NCI-H510A (cell line): ENCODE measurements at regions not wholly inside any gene's neighbourhood (a gene's known extent, or its start where the extent isn't known, plus 50 kb on each side); places are given as distances from the start of the nearest gene placed in this dataset.
"Not testable (repeated sequence)": the region's sequence is repeated elsewhere in the genome, so short reads cannot be mapped to it uniquely, and the experiment has no call there.

ENCODE experiments used
- DNase-seq: peaks from one replicate; lab custom pipeline; 2025; lab: John Stamatoyannopoulos, UW

- no peak for DNase-seq
These were observed 388.0 kb upstream of the CA10 start for GRCh38 chr17:52546493-52546892.

- no peak for DNase-seq
These were observed 378.9 kb upstream of the CA10 start for GRCh38 chr17:52537421-52537820.

DNA sequence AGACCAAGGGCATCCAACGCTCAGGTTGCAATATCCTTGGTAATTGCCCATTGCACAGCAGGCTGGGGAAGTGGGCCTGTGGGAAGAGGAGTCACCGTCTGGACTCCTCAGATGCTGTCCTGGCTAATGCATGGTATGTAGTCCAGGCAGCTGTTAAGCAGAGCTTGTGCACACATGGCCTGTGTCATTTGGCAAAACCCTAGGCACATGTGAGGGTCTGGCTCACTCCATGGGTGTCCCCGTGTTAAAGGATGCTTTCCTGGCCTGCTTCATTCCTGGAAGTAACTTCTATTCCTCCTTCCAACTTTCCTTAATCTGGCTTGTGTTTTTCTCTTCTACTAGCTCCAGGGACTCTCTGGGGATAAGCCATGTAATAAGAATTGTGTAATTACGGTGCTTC lies 378.0 kb upstream of the CA10 start:
- DNase-seq = no peak

DNA sequence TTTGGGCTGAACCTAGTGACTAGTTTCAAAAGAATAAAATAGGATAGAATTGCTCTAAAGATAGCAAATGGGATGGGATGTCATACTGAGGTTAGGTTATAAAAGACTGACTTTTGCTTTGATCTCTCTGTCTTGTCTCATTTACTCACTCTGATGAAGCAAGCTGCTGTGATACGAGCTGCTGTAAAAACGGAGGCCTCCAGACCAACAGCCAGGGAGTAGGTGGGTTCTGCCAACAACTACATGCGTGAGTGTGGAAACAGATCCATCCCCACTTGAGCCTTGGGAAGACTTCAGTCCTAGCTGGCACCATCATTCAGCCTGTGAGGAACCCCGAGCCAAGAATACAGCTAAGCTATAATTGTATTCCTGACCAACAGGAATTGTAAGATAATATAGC lies 373.9 kb upstream of the CA10 start:
- DNase-seq = no peak

- DNase-seq = no peak
These were observed 365.7 kb upstream of the CA10 start for GRCh38 chr17:52524096-52524637.

GRCh38 chr17:52517176-52517575 lies 358.7 kb upstream of the CA10 start:
- no peak for DNase-seq

DNA sequence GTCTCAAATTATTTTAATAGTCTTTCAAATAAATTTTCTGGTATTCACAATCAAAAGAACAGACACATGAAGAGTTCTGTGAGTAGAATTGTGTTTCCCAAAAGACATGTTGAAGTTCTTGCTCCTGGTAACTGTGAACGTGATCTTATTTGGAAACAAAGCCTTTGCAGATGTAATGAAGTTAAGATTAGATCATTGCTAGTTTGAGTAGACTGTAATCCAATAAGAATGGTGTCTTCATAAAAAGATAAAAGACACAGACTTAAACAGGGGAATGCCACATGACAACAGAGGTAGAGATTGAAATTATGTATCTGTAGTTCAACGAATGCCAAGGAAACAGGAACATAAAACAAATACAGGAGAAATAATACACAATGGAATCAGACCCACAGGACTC lies 357.4 kb upstream of the CA10 start:
- no peak for DNase-seq

DNA sequence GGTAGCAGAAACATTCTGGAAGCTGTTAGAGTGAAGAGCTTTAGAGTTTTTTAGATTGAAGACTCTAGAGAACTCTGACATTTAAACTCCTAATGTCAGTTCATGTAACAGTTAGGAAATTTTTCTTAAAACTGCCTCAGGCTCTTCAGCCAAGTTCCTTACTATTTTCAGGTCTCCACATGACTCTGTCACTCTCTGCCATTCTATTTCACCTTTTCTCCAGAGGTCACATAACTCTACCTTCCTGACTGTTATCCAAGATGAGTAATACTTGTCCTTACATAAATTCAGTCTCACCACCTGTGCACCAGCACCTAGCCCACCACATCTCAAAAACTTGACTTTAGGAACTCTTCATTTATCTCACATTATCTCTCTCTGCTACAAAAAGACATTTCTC lies 347.1 kb upstream of the CA10 start:
- no peak for DNase-seq

GRCh38 chr17:52504081-52504480 lies 345.6 kb upstream of the CA10 start:
- no peak for DNase-seq

DNA sequence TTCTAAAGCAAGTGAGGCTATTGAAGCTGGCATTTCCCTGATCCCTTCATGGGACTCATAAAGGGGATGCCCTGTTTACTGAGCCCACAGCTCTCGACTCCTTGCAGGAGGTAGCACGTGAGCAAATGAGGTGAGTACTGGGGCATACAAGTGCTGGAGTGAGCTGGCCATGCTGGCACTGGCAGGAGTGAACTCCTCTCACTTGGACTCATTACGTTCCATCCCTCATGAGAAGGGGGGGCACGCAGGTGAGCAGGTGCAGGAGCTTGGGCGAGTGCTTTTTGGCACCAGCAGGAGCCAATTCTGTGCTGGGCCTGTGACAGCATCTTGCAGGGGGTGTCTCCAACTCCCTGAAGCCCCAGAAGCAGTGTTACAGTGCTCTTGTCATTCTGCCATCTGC lies 337.1 kb upstream of the CA10 start:
- no peak for DNase-seq

DNA sequence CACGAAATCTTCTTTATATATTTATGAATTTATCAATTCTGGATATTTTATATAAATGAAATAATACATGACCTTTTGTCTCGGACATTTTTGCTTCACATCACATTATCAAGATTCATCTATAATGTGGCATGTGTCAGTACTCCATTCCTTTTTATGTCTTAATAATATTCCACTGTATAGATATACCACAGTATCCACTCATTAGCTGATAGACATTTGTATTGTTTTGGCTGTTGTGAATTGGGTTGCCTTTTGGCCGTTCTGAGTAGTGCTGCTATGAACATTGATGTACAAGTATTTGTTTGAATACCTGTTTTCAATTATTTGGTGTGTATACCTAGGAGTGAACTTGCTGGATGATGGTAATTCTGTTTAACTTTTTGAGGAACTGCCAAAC lies 323.8 kb upstream of the CA10 start:
- no peak for DNase-seq

DNA sequence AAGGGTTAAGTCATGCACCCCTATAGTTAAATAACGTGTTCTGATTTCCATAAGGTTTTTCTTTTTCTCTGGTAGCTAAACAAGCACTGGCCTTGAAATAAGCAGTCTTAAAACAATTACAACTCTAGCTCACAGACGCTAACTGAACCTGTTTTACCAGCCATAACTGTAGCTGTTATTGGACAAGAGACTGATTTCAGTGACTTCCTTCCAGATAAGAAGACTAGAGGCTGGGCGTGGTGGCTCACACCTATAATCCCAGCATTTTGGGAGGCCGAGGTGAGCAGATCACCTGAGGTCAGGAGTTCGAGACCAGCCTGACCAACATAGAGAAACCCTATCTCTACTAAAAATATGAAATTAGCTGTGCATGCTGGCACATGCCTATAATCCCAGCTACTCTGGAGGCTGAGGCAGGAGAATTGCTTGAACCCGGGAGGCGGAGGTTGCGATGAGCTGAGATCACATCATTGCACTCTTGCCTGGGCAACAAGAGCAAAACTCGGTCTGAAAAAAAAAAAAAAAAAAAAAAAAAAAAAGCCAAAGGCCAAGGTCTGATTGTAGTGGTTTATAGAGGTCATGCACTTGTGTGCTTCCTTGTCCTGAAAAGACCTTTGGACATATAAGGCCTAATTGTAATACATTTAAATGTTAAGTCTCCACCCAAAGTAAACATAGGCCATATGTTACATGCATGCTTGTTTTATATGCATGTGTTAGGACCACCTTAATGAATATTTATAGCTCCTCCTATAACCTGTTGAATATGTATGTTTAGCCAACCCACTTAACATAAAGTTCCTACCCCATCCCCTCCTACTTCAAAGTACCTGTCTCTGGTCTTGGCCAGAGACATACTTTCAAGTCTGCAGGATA lies 319.5 kb upstream of the CA10 start:
- DNase-seq = no peak

- no peak for DNase-seq
These were observed 318.3 kb upstream of the CA10 start for GRCh38 chr17:52476638-52477313.

- no peak for DNase-seq
These were observed 312.0 kb upstream of the CA10 start for GRCh38 chr17:52470553-52470952.

- DNase-seq = no peak
These were observed 306.9 kb upstream of the CA10 start for GRCh38 chr17:52465407-52465806.

DNA sequence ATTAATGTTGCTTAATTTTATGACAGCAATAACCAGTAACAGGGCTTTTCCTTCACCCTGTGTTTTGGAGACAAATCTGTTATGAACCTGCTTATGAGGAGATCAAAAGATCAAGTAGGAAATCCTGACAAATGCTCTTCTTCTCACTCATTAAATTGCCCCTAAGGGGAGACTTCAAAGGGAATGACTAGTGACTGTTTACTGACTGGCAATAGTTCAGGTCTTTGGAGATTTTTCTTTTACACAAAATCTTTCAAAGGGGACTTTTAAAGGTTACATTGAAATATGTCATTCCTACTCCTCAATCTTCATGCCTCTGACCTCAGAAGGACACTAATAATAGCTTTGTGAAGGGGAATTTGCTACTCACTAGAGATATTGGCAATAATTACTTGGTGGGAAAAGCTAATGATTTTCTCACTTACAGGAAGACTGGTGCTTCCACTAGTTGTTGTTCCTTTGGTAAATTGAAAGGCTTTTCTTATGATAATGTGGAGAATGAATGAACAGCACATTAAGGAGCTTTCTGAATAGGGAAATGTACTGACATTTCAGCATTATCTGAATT lies 292.9 kb upstream of the CA10 start:
- DNase-seq = no peak

DNA sequence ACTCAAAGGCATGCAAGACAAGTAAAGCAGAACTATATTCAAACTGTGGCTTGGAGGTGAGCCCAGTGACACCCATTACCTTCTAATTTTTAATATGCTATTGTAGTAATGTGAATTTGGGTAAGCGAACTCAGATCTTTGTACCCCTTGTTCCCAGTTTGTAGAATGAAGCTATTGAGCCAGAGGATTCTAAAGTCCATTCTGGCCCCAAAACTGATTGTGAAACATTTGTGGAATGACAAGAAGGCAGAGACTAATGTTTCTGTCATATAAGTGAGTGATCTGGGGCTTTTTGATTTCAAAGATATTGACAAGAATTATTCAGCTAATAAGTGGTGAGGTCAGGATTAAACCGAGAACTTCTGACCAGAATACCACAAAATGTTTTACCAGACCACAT lies 283.8 kb upstream of the CA10 start:
- no peak for DNase-seq

DNA sequence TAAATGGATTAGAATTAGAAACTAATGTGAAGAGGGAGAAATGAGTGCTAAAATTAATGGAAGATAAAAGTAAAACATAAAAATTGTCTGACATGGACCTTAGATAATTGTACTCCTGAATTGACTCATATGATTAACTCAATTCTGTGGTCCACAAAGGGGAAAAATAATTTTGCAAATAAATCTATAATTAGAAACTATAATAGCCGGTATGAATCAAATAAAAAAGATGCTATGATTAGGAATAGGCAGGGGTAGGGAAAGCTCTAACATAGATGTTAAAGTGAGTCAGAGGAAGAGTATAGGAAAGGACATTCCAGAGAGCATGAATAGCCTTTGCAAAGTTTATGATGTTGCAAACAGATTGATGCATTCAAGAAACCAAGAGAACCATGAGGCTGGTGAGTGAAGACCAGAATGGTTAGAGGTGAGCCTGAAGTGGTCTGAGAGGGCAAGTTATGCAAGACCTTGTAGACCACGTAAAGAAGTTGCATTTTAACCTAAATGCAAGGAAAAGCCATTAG lies 262.1 kb upstream of the CA10 start:
- DNase-seq = no peak

DNA sequence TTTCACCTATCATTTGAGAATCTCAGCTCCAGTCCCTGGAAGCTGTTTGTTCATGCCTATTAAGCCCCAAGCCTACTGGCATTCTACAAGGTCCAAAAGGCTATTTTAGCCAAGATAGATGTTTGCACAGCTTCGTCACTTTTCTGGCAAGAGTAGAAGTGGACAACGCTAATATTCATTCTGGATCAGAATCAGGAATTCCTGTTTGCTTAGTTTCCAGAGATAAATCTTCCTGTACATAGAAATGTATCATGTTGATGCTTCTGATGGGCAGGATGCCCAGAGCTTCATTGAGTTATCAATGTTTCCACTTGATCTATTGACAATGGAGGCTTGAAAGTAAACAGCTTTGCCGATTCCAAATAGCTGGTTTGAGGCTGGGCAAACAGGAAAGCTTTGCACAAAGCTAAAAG lies 260.7 kb upstream of the CA10 start:
- DNase-seq = peak; percentile 27

DNA sequence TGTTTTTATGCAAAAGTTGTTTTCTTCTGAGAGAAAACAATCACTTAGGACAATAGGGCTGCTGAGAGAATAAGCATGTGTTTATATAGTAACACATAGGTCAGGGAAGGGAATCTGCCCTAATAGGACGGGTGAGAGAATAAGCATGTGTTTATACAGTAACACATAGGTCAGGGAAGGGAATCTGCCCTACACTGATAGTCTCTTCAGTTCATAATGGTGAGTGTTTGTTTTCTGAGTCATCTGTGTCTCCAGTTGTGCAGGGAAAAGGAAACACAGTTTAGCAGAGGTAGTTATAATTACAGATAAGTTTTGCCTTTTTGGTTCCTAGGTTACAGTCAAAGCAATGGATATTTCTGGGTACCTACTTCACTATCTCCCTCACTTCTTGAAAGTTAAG lies 252.3 kb upstream of the CA10 start:
- peak; percentile 74 for DNase-seq

DNA sequence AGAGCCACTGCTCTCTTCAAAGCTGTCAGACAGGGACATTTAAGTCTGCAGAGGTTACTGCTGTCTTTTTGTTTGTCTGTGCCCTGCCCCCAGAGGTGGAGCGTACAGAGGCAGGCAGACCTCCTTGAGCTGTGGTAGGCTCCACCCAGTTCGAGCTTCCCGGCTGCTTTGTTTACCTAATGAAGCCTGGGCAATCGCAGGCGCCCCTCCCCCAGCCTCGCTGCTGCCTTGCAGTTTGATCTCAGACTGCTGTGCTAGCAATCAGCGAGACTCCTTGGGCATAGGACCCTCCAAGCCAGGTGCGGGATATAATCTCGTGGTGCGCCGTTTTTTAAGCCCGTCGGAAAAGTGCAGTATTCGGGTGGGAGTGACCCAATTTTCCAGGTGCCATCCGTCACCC lies 250.7 kb upstream of the CA10 start:
- not testable (repeated sequence) for DNase-seq

DNA sequence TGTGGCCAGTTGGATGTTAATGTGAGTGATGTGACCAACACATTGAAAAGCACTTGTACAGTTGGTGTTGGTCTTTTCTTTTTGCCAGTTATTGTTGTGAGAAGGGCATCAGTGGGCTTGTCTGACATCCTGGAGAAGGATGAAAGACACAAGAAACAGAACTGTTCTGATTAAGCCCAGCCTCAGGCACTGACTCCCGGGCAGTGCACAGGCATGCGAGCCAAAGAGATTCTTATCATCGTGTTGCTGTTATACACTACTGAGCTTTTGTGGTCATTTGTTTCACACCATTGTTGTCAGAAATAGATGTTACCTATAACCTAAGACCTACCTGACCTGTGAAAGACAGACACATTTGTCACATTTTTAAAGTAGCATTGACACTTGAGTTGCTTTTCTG lies 236.8 kb upstream of the CA10 start:
- no peak for DNase-seq

GRCh38 chr17:52390422-52390821 lies 231.9 kb upstream of the CA10 start:
- DNase-seq = no peak
